Right atrium auricular region (tissue), 2 donors: ENCODE measurements at regions not wholly inside any gene's neighbourhood (a gene's known extent, or its start where the extent isn't known, plus 50 kb on each side); places are given as distances from the start of the nearest gene placed in this dataset.

Experiments
- DNase-seq: peaks from one replicate; pipeline ENCODE4 v3.0.0-alpha.2; 2019; ENCODE audit warnings: low spot score
- H3K27ac ChIP-seq, 2 donors: fragments of 200-600 bp; sonication (generic); 1 replicate in 1 of 2; 2 replicates in 1 of 2; pipeline ENCODE4 v1.5.1; 2016 to 2019
- H3K27me3 ChIP-seq, 2 donors: fragments of 200-600 bp; sonication (generic); one replicate each; pipeline versions ENCODE4 v1.5.1 to v1.6.0; 2017 to 2019
- H3K36me3 ChIP-seq: fragments of 200-600 bp; sonication (generic); one replicate; pipeline ENCODE4 v1.5.1; 2016
- H3K4me1 ChIP-seq, 2 donors: fragments of 200-600 bp; sonication (generic); one replicate each; pipeline versions ENCODE4 v1.5.1 to v1.6.0; 2017 to 2019
- H3K4me3 ChIP-seq, 2 donors: fragments of 200-600 bp; sonication (generic); 1 replicate in 1 of 2; 2 replicates in 1 of 2; pipeline ENCODE4 v1.5.1; 2017 to 2019; ENCODE audit warnings: mild to moderate bottlenecking in 1 of 2, moderate library complexity in 1 of 2
- H3K9me3 ChIP-seq, 2 donors: fragments of 200-600 bp; sonication (generic); one replicate each; pipeline ENCODE4 v1.5.1; 2019
- CTCF ChIP-seq, 2 donors: fragments of 200-600 bp; sonication (generic); IDR thresholded peaks; one replicate each; pipeline ENCODE4 v1.5.1; 2019; ENCODE audit warnings: antibody characterized with exemption in 2 of 2

GRCh38 chr4:128663325-128663724, 146.2 kb upstream of the JADE1 start:
- peaks cover 0 to 24% of the 10 kb centered on the region in 2 donors for H3K4me1 ChIP-seq
- no peak overlapping the region for H3K27ac ChIP-seq
- no peaks in the 10 kb centered on the region for H3K9me3 ChIP-seq
- no peak for TF ChIP-seq CTCF (IDR thresholded peaks at IDR 0.05)
- no peaks in the 10 kb centered on the region for H3K27me3 ChIP-seq
- H3K4me3 ChIP-seq, result no peak overlapping the region
- DNase-seq, result no peak
- no peaks in the 10 kb centered on the region for H3K36me3 ChIP-seq

DNA sequence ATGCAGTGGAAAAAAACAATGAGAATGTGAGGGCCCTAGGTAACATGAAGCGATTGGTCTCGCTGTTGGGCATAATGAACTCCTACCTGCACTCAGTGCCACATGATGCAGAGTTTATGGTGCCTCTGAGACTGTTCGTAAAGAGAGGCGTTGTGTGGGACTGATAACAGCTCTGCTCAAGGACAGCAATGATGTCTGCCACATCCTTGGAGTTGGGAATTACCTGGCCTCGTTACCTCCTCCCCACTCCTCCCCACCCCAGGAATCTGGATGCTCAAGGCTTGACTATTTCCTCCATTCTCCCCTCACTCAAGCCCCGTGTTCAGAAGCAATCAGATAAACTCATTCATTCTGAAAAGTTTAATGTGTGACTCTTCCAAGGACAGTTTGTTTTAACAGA, 148.0 kb upstream of the JADE1 start:
- Histone ChIP-seq H3K36me3 (no peaks in the 10 kb centered on the region), H3K27ac (peak overlapping the region; percentile 76 to 89), H3K9me3 (no peaks in the 10 kb centered on the region), H3K4me3 (no peak overlapping the region), H3K27me3 (no peaks in the 10 kb centered on the region), H3K4me1 (peaks cover 0 to 35% of the 10 kb centered on the region in 2 donors)
- no peak for TF ChIP-seq CTCF (IDR thresholded peaks at IDR 0.05)
- no peak for DNase-seq

GRCh38 chr4:128660361-128661215, 148.9 kb upstream of the JADE1 start:
- peak; percentile 73 for DNase-seq
- no peak for TF ChIP-seq CTCF (IDR thresholded peaks at IDR 0.05)

GRCh38 chr4:128658214-128658631, 151.3 kb upstream of the JADE1 start:
- DNase-seq, result no peak
- TF ChIP-seq CTCF (IDR thresholded peaks at IDR 0.05), result no peak
- Histone ChIP-seq H3K27me3 (no peaks in the 10 kb centered on the region), H3K27ac (peak overlapping the region; percentile 72 to 89), H3K9me3 (no peaks in the 10 kb centered on the region), H3K4me3 (no peak overlapping the region), H3K4me1 (peaks cover 0 to 47% of the 10 kb centered on the region in 2 donors), H3K36me3 (no peaks in the 10 kb centered on the region)

More at GRCh38 chr4:128660361-128661215, 148.9 kb upstream of the JADE1 start:
- peaks cover 0 to 35% of the 10 kb centered on the region in 2 donors for H3K4me1 ChIP-seq
- H3K36me3 ChIP-seq, result no peaks in the 10 kb centered on the region
- H3K4me3 ChIP-seq, result no peak overlapping the region
- H3K27ac ChIP-seq, result peak overlapping the region; percentile 76 to 89
- H3K9me3 ChIP-seq, result no peaks in the 10 kb centered on the region
- no peaks in the 10 kb centered on the region for H3K27me3 ChIP-seq

- Histone ChIP-seq H3K27me3 (no peaks in the 10 kb centered on the region), H3K4me3 (no peak overlapping the region), H3K9me3 (no peaks in the 10 kb centered on the region), H3K27ac (peak overlapping the region; percentile 72 to 89), H3K36me3 (no peaks in the 10 kb centered on the region), H3K4me1 (peaks cover 0 to 48% of the 10 kb centered on the region in 2 donors)
- no peak for DNase-seq
- TF ChIP-seq CTCF (IDR thresholded peaks at IDR 0.05), result no peak
Measured at GRCh38 chr4:128657638-128658037, 151.9 kb upstream of the JADE1 start.
